Transverse colon (tissue), 4 donors: ENCODE measurements at regions not wholly inside any gene's neighbourhood (a gene's known extent, or its start where the extent isn't known, plus 50 kb on each side); places are given as distances from the start of the nearest gene placed in this dataset.

Experiments used
- DNase-seq: peaks from one replicate; pipeline ENCODE4 v3.0.0-alpha.2; 2019
- H3K27ac ChIP-seq, 4 donors: fragments of 200-600 bp; sonication (generic); 2 replicates each; pipeline ENCODE4 v1.5.1; 2016 to 2018; ENCODE audit warnings: inconsistent platforms in 4 of 4
- H3K27me3 ChIP-seq: fragments of 200-600 bp; sonication (generic); 2 replicates; pipeline ENCODE4 v1.5.1; 2017; ENCODE audit warnings: inconsistent platforms
- H3K36me3 ChIP-seq, 4 donors: fragments of 200-600 bp; sonication (generic); 2 replicates each; pipeline ENCODE4 v1.5.1; 2017 to 2019; ENCODE audit warnings: inconsistent platforms in 4 of 4
- H3K4me1 ChIP-seq, 4 donors: fragments of 200-600 bp; sonication (generic); 2 replicates each; pipeline ENCODE4 v1.5.1; 2017 to 2020; ENCODE audit warnings: inconsistent platforms in 4 of 4
- H3K4me3 ChIP-seq, 4 donors: fragments of 200-600 bp; sonication (generic); 1 replicate in 1 of 4; 2 replicates in 3 of 4; pipeline versions ENCODE4 v1.5.1 to v1.6.1; 2017 to 2019; ENCODE audit warnings: inconsistent platforms in 4 of 4
- H3K9me3 ChIP-seq, 2 donors: fragments of 200-600 bp; sonication (generic); 2 replicates each; pipeline ENCODE4 v1.5.1; 2017 to 2019; ENCODE audit warnings: inconsistent platforms in 2 of 2
- EP300 ChIP-seq: sonication (generic); formaldehyde crosslinking; IDR thresholded peaks from one replicate; pipeline ENCODE4 v1.6.1; 2017; ENCODE audit warnings: antibody characterized with exemption, low read depth
- POLR2A ChIP-seq: fragments of 450-650 bp; IDR thresholded peaks from one replicate; pipeline ENCODE4 v1.6.1; 2016; ENCODE audit warnings: antibody characterized with exemption, mild to moderate bottlenecking, moderate library complexity
- POLR2AphosphoS5 ChIP-seq, 3 donors: sonication (generic); formaldehyde crosslinking; IDR thresholded peaks; one replicate each; pipeline ENCODE4 v1.6.1; 2016; ENCODE audit warnings: antibody characterized with exemption in 3 of 3
- WGBS, 2 donors: methylation state at CpG; one replicate each; pipeline ENCODE4 v1.1.5; 2018; ENCODE audit warnings: low coverage in 1 of 2; 5-methylcytosine and 5-hydroxymethylcytosine counted together
- in situ Hi-C, 4 donors: fragments of 200-750 bp; cut with MboI; loops; one replicate each; pipeline versions ENCODE4 v1.15.0 to v1.15.1; 2017; ENCODE audit warnings: low sequenced_read_pairs in 3 of 4, low pct_ligation_motif_present in 1 of 4, low pct_unique_long_range_greater_than_20kb in 1 of 4
- intact Hi-C: fragments of 100-400 bp; cut with DNase I; formaldehyde crosslinking; loops from one replicate; pipeline ENCODE4 v1.15.1; 2023; ENCODE audit warnings: low total_unique reads
- TF ChIP-seq, protein P1 (sequence below), 5 experiments: fragments of 200-600 bp in 3 of 5; fragments of 450-650 bp in 2 of 5; sonication (generic) in 3 of 5; IDR thresholded peaks; 1 replicate in 2 of 5; 2 replicates in 3 of 5; pipeline ENCODE4 v1.5.1; 2016 to 2017; ENCODE audit warnings: antibody characterized with exemption in 5 of 5, inconsistent platforms in 3 of 5, mild to moderate bottlenecking in 2 of 5, moderate library complexity in 1 of 5

DNA sequence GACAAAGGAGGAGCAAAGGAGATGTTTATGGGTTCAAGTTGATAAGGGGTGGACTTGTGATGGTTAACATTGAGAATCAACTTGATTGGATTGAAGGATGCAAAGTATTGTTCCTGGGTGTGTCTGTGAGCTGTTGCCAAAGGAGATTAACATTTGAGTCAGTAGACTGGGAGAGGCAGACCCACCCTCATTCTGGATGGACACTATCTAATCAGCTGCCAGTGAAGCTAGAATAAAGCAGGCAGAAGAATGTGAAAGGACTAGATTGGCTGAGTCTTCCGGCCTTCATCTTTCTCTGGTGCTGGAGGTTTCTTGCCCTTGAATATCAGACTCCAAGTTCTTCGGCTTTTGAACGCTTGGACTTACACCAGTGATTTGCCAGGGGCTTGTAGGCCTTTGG is 98.7 kb upstream of the DAB1 start:
- no peak overlapping the region for H3K27ac ChIP-seq
- intact Hi-C loops = no loop called here
- no peaks in the 10 kb centered on the region for H3K27me3 ChIP-seq
- TF ChIP-seq EP300 (no peak), POLR2A (no peak), POLR2AphosphoS5 (IDR thresholded peaks at IDR 0.05) (no peak)
- TF ChIP-seq, protein P1, sequence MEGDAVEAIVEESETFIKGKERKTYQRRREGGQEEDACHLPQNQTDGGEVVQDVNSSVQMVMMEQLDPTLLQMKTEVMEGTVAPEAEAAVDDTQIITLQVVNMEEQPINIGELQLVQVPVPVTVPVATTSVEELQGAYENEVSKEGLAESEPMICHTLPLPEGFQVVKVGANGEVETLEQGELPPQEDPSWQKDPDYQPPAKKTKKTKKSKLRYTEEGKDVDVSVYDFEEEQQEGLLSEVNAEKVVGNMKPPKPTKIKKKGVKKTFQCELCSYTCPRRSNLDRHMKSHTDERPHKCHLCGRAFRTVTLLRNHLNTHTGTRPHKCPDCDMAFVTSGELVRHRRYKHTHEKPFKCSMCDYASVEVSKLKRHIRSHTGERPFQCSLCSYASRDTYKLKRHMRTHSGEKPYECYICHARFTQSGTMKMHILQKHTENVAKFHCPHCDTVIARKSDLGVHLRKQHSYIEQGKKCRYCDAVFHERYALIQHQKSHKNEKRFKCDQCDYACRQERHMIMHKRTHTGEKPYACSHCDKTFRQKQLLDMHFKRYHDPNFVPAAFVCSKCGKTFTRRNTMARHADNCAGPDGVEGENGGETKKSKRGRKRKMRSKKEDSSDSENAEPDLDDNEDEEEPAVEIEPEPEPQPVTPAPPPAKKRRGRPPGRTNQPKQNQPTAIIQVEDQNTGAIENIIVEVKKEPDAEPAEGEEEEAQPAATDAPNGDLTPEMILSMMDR (IDR thresholded peaks at IDR 0.05) = no peak
- H3K36me3 ChIP-seq = no peaks in the 10 kb centered on the region
- 92 to 100% methylated on average over 2 to 3 of the region's 3 CpGs for WGBS, 2 donors
- in situ Hi-C loops = no loop called here
- H3K4me1 ChIP-seq = no peaks in the 10 kb centered on the region
- H3K4me3 ChIP-seq = no peak overlapping the region
- H3K9me3 ChIP-seq = no peaks in the 10 kb centered on the region
- no peak for DNase-seq

DNA sequence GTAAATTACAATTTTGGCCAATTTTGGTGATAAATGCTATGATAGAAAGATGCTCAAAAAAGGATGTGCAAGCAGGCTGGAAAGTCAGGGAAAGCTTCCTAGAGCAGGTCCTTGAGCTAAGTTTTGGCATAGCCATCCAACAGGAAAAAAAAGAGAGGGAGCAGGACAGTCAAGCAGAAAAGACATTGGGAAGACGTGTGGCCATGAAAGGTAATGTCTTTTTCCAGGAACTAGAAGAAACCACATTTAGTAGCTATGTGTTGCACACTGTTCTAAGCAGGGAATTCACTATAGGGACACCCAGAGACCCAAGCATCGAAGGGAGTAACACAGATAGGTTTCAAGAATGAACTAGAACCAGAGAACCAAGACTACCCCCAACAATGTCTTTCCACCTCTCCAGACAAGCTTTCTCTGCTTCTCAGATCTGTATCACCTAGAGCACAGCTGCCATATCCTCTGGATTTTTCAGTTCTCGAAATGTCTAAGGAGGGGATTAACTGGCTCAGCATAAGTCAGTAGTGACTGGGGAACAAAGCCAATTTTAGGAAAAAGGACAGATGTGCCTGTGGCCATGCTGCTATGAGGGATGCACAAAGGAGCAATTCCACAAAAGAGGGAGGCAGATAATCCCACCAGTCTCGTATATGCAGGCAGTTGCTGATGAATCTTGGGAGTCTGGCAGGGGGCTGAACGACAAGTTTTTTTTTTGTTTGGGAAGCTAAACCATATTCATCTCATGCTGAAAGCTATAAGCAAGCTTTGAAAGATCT is 97.1 kb upstream of the DAB1 start:
- H3K4me1 ChIP-seq = no peaks in the 10 kb centered on the region
- TF ChIP-seq, protein P1 (IDR thresholded peaks at IDR 0.05) = no peak
- TF ChIP-seq POLR2A = no peak
- no peak for TF ChIP-seq POLR2AphosphoS5 (IDR thresholded peaks at IDR 0.05)
- TF ChIP-seq EP300 = no peak
- WGBS, 2 donors = 44 to 50% methylated on average over 2 to 5 of the region's 5 CpGs

DNA sequence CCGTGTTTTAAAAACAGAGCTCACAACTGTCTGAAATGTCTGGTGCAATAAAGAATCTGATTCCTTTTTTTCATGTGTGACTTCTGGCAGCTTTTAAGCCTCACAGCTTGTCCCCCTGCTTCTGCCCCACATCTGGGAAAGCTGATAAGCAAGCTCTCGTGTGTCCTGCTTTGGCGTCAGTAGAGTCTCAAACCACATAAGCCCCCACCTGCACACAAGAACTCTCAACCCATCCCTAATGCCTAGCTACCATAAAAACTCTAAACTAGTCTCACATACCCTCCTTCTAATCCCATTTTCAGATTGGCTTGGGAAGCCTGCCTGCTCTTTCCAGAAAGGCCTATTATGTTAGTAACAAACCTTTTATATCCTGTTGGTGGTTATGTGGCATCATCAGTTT is 94.6 kb upstream of the DAB1 start:
- H3K27ac ChIP-seq = no peak overlapping the region
- no peaks in the 10 kb centered on the region for H3K36me3 ChIP-seq
- no peak overlapping the region for H3K4me3 ChIP-seq
- intact Hi-C loops = no loop called here
- TF ChIP-seq POLR2A = no peak
- TF ChIP-seq, protein P1 (IDR thresholded peaks at IDR 0.05) = no peak
- no peak for TF ChIP-seq EP300
- H3K4me1 ChIP-seq = no peaks in the 10 kb centered on the region
- no peak for DNase-seq
- no peaks in the 10 kb centered on the region for H3K9me3 ChIP-seq
- no peaks in the 10 kb centered on the region for H3K27me3 ChIP-seq
- in situ Hi-C loops = no loop called here
- 75 to 86% methylated on average over 1 to 3 of the region's 3 CpGs for WGBS, 2 donors

More for the DNA sequence above, 97.1 kb upstream of the DAB1 start:
- Histone ChIP-seq H3K4me3 (no peak overlapping the region), H3K27me3 (no peaks in the 10 kb centered on the region), H3K27ac (no peak overlapping the region), H3K9me3 (no peaks in the 10 kb centered on the region), H3K36me3 (no peaks in the 10 kb centered on the region)
- in situ Hi-C loops (no loop called here), intact Hi-C loops (no loop called here)
- DNase-seq = no peak

DNA sequence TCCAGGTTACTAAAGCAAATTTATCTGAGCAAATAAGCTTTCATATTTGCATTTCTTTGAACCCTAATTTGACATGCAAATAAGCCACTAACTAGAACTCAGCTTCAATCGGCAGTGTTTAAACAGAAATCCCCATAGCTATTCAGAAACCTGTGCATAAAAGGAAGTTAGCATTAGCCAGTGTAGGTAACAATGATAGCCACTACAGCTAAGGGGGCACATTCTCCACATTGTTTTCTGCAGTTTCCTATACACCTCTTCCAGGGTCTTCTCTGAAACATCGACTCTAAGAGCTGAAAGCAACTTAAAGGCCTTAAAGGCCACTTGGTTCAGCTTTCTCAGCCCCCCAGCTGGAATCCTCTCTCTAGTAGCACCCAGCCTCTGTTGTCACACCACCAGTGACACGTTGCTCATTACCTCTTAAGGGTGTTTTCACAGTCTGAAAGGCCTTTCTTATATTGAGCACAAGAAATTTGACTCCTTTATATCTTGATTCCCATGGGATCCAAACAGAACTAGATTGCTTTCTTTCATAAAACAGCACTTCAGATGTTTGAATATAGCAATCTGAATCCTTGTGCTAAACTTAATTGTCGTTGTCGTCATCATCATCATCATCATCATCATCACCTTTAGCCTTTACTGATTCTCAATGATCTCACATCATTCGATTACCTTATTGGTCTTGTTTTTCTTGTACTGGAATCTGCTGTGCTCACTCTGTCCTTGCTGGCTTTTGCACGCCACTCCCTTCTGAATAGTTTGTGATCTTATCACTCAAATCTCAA is 93.9 kb upstream of the DAB1 start:
- Histone ChIP-seq H3K4me1 (no peaks in the 10 kb centered on the region), H3K27me3 (no peaks in the 10 kb centered on the region), H3K36me3 (no peaks in the 10 kb centered on the region), H3K27ac (no peak overlapping the region), H3K4me3 (no peak overlapping the region), H3K9me3 (no peaks in the 10 kb centered on the region)
- no peak for DNase-seq
- no peak for TF ChIP-seq POLR2A
- TF ChIP-seq EP300 = no peak
- intact Hi-C loops (no loop called here), in situ Hi-C loops (no loop called here)
- WGBS, 2 donors = 54 to 63% methylated on average over 6 to 7 of the region's 7 CpGs
